HuH-7.5 (cell line): ENCODE measurements at regions not wholly inside any gene's neighbourhood (a gene's known extent, or its start where the extent isn't known, plus 50 kb on each side); places are given as distances from the start of the nearest gene placed in this dataset.
A peak's percentile ranks its signal among the peaks of the same experiment; 100 is the strongest.
"Not testable (repeated sequence)": the region's sequence is repeated elsewhere in the genome, so short reads cannot be mapped to it uniquely, and the experiment has no call there.

Experiments used
- DNase-seq: peaks from one replicate; pipeline ENCODE4 v3.0.0; 2011; ENCODE audit warnings: low spot score

GRCh38 chr13:74289861-74290773, 155.9 kb upstream of the KLF12 start:
- no peak for DNase-seq

- DNase-seq, result no peak
Observed at GRCh38 chr13:74289107-74289506, 154.9 kb upstream of the KLF12 start.

GRCh38 chr13:74288361-74288911, 154.2 kb upstream of the KLF12 start:
- no peak for DNase-seq

- DNase-seq, result peak; percentile 17
Observed at GRCh38 chr13:74287724-74288169, 153.5 kb upstream of the KLF12 start.

- DNase-seq, result no peak
Observed at GRCh38 chr13:74280795-74281490, 146.7 kb upstream of the KLF12 start.

DNA sequence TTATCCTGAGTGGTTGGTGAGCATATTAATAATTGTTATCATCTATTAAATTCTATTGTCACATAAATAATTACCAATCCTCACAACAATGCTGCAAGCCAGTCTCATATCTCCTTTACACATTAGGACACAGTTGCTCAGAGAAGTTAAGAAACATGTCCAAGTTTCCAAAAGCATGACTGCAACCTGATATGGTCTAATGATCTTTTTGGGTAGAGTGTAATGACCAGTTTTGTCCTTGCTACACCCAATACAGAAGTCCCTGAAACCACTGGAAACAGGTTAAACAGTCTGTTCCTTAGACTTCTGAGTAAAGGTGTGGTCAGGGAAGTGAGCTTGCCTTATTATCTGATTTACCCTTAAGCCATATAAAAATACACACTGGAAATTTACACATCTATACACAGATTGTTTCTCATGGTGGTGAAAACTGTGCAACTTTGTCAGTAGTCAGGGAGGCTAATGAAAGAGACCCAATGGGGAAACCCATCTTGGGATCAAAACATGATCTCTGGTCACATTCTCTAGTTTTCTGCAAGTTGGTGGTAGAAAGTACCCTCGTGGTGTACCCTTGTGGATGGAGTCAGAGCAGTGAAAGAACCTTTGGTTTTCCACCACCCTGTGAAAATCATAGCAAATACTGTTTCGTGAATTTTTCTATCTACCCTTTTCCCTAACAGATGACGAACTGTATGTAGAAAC, 146.0 kb upstream of the KLF12 start:
- no peak for DNase-seq

- no peak for DNase-seq
Observed at GRCh38 chr13:74278901-74279300, 144.7 kb upstream of the KLF12 start.

GRCh38 chr13:74274916-74275315, 140.7 kb upstream of the KLF12 start:
- DNase-seq, result no peak

DNA sequence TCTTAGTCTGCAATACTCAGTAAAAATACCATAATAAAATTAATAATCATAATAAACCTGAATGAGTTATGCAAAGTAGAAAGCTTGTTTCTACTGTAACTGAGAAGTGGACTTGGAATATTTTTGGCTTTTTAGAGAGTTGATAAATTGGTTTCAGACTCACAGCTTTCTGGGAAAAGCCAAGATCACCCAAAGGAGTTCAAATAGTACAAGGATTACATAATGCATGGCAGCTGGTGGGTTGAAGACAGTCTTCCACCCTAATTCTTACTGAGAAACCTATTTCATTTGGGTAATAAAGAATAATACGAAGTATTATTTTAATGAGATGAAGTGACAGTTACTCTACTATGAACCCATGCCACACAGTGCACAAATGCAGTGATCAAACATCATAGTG, 139.4 kb upstream of the KLF12 start:
- no peak for DNase-seq

- no peak for DNase-seq
Observed at GRCh38 chr13:74272826-74273225, 138.6 kb upstream of the KLF12 start.

- no peak for DNase-seq
Observed at GRCh38 chr13:74270018-74270417, 135.8 kb upstream of the KLF12 start.

DNA sequence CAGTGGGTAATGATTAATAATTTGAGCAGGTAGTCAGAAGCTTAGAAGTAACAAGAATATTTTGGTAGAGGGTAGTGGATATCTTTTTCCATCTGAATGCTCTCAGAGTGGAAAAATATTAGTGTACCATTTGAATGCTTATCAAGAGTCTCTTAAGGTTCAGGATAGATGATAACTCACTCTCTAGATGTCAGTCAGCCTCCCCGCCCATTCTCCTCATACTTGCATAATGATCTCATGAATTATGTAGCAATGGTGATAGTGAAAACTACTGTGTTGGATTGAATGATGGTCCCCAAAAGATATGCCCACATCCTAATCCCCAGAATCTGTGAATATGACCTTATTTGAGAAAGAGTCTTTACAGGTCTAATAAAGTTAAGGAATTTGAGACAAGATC, 132.7 kb upstream of the KLF12 start:
- no peak for DNase-seq

GRCh38 chr13:74266309-74266708, 132.1 kb upstream of the KLF12 start:
- no peak for DNase-seq

- DNase-seq, result no peak
Observed at GRCh38 chr13:74264333-74264732, 130.1 kb upstream of the KLF12 start.

GRCh38 chr13:74260420-74260819, 126.2 kb upstream of the KLF12 start:
- DNase-seq, result not testable (repeated sequence)

GRCh38 chr13:74259641-74260040, 125.4 kb upstream of the KLF12 start:
- DNase-seq, result no peak

GRCh38 chr13:74258961-74259360, 124.8 kb upstream of the KLF12 start:
- DNase-seq, result no peak

DNA sequence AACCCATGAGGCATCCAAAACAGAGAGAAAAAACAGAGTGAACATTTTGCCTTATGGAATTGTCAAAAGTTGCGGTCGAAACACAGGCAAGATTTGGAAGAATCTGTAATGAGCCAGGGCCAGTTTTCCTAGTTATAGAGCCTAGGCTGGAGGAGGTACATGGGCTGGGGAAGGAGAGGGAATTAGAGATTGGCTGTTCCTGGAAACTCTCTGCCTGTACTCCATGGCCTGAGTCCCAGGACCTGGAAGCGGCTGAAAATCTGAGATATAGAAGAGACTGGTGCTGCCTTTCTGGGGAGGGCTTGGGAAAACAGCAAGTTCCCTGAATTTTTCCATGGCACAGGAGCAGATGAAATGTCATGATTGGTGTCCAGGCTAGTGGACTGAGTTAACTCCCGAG, 122.8 kb upstream of the KLF12 start:
- no peak for DNase-seq

- no peak for DNase-seq
Observed at GRCh38 chr13:74253161-74253560, 119.0 kb upstream of the KLF12 start.

DNA sequence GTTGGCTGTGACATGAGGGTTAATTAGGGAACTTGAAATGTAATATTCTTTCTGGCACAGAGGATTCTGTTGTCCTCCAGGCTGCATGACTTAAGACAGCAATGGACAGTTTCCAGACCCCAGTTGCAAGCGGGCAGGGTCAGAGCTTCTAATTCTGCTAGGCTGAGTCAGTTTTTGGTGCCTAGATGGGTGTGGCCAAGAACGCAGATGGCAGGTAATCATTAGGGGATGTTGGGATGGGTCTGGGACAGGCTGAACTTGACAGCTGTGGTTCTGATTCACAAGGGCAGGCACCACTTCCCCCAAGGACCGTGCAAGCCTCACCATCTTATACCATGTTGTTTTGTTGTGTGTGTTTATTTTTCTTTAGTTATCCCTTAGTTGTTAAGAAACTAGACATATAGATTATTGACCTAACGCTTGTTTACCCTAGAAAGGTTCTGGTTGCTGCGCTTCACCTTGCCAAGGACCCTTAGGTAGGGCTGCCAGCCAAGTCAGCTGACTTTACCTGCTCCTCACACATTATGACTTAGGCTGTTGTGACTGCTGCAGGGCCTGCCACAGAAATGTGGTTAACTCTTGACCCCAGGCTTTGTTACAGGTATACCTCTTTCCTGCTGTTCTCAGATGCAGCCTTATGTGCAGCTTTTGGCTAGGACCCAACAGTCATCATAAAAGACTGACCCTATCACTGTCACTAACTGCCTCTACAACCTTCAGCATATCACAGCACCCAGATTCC, 117.7 kb upstream of the KLF12 start:
- no peak for DNase-seq

GRCh38 chr13:74250738-74251190, 116.6 kb upstream of the KLF12 start:
- DNase-seq, result no peak

- DNase-seq, result no peak
Observed at GRCh38 chr13:74248477-74248876, 114.3 kb upstream of the KLF12 start.
